NCI-H748 treated with DMSO at 0.1 percent for 48 hours (cell line): ENCODE measurements at regions not wholly inside any gene's neighbourhood (a gene's known extent, or its start where the extent isn't known, plus 50 kb on each side); places are given as distances from the start of the nearest gene placed in this dataset.

Experiments
- DNase-seq: peaks from one replicate; lab custom pipeline; 2025; lab: John Stamatoyannopoulos, UW

- no peak for DNase-seq
Observed at GRCh38 chr18:78071166-78071710, 821.6 kb downstream of the GALR1 start.

GRCh38 chr18:78071776-78072175 lies 822.1 kb downstream of the GALR1 start:
- no peak for DNase-seq

- DNase-seq, result no peak
Observed at GRCh38 chr18:78072375-78072774, 822.7 kb downstream of the GALR1 start.

DNA sequence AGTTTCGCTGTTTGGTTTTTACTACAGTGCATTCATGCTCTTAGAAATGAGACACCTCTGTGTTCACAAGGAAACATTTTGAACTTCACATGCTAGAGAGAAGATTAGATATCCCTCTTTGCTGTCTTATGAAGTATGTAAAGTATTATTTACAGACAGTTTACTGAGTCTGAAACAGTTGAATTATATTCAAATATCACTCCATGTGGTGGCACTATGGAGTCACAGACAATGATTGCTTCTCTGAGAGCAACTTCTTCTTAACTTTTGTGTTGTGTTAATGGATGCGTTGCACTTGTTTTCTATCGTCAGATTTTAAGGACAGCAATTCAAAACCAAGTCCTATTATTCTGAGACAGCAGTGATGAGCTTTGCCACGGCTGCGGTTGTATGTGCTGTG lies 823.6 kb downstream of the GALR1 start:
- DNase-seq, result peak; percentile 35

GRCh38 chr18:78074400-78075020 lies 824.9 kb downstream of the GALR1 start:
- DNase-seq, result no peak

- peak; percentile 56 for DNase-seq
Observed at GRCh38 chr18:78080081-78080480, 830.4 kb downstream of the GALR1 start.

DNA sequence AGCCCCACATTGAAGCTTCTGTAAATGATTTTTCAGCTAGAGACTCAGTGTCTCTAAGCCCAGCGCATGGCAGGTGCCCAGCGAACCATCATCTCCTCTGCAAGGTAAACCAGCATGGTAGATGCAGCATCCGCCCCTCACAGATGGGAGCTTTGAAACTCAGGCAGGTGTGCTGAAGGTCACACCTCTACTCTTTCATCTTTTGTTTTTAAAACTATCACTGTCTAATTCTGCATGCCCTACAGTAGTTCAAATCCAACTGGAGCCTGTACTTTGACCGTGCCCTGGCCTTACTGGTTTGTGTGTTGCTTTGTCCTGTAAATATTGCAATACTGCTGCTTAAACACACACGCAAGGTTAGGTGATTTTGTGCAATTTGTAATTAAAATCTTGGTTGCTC lies 831.1 kb downstream of the GALR1 start:
- DNase-seq, result peak; percentile 43

DNA sequence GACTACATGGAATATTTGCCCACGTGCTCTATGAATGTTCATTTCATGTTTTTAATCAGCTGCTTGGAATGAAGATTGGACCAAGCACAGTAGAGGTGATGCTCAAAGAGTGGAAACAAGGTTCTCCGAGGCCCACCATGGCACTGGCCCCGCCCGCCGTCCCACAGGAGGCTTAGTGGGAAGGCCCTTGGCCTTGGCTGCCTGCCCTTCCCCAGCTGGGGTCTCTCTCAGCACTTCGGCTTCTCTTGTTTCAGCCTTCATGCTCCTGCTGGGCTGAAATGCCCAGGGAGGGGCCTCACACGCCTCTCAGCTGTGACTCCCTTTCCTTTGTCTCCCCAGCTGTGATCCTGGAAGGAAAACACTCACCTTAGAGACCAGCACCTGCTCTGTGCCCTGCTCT lies 833.2 kb downstream of the GALR1 start:
- DNase-seq, result peak; percentile 91

DNA sequence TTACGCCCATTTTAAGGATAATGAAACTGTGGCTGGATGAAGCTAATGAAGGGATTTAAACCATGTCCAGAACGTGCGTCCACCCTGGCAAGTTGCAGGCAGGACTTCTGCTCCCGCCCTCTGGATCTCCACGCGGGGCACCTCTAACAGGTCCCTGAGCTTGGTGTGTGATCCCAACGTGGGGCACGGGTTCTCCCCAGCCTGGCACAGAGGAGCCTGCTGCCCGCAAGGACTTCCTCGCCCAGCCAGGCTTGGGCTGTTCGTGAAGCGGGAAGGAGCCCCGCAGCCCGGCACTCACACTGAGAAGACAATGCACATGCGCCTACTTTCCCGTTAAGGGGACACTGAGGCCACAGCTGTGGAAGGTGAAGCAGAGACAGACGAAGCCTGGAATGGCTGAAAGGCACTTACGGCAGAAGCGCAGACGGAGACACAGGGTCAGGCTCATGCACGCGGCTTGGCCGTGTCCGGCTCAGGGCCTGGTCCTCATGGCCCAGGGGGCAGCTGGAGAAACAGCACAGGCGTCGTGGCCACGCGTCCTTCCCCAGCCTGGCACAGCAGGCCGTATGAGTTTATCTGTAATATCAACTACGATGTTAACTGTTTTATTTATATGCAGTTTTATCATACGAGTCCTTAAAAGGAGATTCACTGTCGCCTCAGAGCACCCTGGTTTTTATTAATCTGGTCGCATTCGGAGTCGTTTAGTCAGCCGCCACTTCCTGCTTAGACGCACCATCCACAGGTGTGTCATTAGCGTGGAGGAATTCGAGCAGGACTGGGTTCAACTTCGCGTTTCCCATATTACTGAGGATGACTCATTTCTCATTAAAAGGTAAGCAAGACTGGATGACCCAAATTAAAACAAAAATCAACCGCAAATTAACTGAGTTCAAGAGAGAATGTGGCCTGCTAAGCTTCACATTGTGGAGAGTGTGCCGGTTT lies 835.9 kb downstream of the GALR1 start:
- DNase-seq, result no peak

DNA sequence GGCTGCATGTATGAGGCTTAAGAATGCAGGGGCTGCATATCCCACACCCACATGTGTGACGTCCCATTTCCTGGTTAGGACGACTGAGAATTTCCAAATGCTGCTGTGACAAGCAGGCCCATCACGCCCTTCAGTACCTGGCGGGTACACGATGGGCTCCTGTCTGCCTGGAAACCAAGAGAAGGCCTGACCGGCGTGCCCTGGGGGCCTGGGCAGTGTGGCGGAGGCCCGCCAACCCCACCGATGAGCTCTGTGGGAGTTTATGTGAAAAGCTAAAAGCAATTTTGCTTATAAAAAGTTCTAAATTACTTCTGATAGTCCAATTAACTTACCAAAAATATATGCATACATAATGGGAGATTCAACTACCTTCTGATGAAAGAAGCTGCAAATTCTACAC lies 837.3 kb downstream of the GALR1 start:
- no peak for DNase-seq

- DNase-seq, result no peak
Observed at GRCh38 chr18:78087338-78087737, 837.7 kb downstream of the GALR1 start.

GRCh38 chr18:78090584-78090983 lies 840.9 kb downstream of the GALR1 start:
- DNase-seq, result peak; percentile 97

GRCh38 chr18:78092901-78093300 lies 843.3 kb downstream of the GALR1 start:
- no peak for DNase-seq

- no peak for DNase-seq
Observed at GRCh38 chr18:78099979-78100588, 850.4 kb downstream of the GALR1 start.

DNA sequence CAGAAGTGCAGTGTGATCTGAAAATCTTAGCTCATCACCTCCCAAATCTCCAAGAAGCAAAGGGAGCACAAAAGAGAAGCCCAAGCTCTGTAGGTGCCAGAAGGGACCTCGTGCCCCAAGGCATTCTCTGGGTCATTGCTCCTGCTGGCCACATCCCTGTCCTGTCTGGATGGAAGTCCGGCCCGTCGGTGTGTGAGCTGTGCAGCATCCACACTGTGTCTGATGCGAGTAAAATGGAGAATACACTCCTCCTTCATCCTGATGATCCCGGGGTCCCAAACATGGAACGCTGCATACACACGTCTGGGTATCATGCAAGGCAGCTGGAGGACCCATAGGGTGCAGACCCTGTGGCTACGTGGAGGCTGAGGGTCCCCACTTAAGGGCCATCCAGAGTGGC lies 851.4 kb downstream of the GALR1 start:
- DNase-seq, result no peak

DNA sequence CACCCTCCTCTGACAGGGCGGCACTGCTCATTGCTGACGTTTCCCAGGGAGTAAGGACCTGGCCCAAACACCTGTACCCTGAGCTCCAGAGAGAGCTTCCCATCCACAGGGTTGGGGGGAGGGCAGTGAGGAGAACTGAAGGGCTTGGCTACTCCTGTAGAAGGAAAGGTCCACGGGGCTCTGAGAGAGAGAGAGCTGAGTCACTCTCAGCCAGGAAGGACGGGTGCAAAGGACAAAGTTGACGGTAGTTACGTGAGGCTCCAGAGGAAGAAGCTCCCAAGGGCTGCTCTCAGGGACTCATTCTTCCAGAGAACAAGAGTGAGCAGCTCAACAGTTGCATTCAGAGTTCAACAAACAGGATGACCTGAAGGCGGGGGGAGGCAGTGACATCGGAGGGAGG lies 852.5 kb downstream of the GALR1 start:
- no peak for DNase-seq

DNA sequence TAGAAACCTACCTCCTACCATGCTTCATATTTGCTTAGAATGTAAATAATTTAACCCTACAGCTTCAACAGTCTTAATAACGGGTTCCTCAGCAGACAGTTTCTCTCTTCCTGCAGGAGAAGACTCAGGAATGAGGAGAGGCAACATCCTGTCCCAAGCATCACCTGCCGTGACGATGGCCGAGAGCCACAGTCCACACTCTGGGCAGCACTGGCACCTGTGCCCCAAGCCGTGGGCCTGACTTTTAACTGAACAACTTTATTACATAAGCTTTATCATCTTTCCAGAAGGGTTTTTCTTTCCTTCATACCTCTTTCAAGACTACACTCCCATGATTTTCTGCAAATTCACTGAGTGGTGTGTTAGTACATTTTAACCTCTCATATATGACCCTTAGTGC lies 856.0 kb downstream of the GALR1 start:
- DNase-seq, result no peak

DNA sequence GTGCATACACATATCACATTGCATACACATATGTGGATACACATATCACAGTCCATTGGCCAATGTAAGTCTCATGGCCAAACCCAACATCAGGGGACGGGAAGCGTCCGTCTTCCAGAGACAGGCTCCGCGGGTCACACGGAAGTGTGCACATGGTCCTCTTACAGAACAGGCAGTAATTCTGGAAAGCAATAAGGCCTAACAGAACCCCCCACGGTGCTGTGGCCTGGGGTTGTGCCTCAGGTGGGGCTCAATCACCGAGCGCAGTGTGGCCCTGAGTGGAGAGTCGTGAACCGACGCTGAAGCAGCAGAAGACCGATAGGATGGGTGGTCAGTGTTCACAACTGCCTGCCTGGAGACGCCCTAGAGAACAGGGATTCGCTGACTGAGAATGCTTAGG lies 857.3 kb downstream of the GALR1 start:
- no peak for DNase-seq

GRCh38 chr18:78107363-78107762 lies 857.7 kb downstream of the GALR1 start:
- no peak for DNase-seq

DNA sequence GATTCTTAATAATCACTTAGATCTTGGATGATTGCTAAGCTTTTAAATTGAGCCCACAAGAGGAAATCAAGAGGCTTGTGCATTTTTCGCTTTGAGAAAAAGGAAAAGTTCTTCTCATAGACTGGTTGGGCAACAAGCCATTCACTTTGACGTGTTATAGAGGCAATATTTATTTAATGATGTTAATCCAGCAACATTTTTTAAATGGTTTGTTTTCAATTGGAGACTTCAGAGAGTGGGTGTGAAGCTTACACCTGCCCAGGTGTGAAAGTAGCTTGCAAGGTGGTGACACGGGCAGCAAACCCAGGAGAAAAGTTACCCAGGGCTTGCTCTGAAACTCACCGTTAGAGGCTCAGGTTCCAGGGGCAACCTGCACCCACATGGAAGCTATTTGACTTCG lies 858.9 kb downstream of the GALR1 start:
- no peak for DNase-seq

- no peak for DNase-seq
Observed at GRCh38 chr18:78113136-78113939, 863.7 kb downstream of the GALR1 start.

DNA sequence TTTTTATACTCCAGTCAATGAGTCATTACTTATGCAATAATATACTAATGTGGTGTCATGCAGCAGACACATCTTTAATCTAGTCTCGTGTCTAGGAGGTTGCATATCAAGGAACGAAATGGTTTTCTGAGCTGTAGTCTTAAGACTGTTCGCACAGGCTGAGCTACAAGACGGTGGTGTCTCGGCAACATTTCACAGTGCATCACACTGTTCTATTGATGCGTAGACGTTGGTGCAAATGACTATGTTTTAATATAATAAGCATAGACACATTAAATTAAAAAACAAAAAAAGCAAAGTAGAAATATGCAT lies 864.2 kb downstream of the GALR1 start:
- DNase-seq, result no peak
